SK-N-SH (cell line): ENCODE measurements at regions not wholly inside any gene's neighbourhood (a gene's known extent, or its start where the extent isn't known, plus 50 kb on each side); places are given as distances from the start of the nearest gene placed in this dataset.
"Not testable (repeated sequence)": the region's sequence is repeated elsewhere in the genome, so short reads cannot be mapped to it uniquely, and the experiment has no call there.

Source experiments
- CTCF ChIA-PET: fragments of 300-600, 350-600 bp; formaldehyde crosslinking; extraction: SDS; loops from one replicate; lab custom pipeline; 2021; lab: Yijun Ruan, JAX
- POLR2A ChIA-PET: fragments of 350-600 bp; sonication (Branson Sonifier 250); formaldehyde crosslinking; extraction: SDS; loops from one replicate; lab custom pipeline; 2020; ENCODE audit warnings: antibody characterized with exemption, inconsistent platforms; lab: Yijun Ruan, JAX
- DNase-seq: peaks from one replicate; pipeline ENCODE4 v3.0.0; 2012
- H2AFZ ChIP-seq: fragments of 200-600 bp; sonication (generic); 2 replicates; pipeline ENCODE4 v1.8.1; 2016; ENCODE audit warnings: antibody characterized with exemption, mild to moderate bottlenecking, low read depth
- H3F3A ChIP-seq: fragments of 200-600 bp; sonication (generic); replicated peaks from 2 replicates; pipeline ENCODE3; 2016; ENCODE audit warnings: antibody characterized with exemption, mild to moderate bottlenecking; ENCODE audit not compliant: insufficient read depth
- H3K27ac ChIP-seq, 2 experiments: fragments of 200-500 bp in 1 of 2; fragments of 200-600 bp in 1 of 2; sonication (Bioruptor generic) in 1 of 2; sonication (generic), shearing (Covaris generic) in 1 of 2; 2 replicates each; pipeline versions ENCODE4 v1.5.1 to v1.6.1; 2014 to 2016; ENCODE audit warnings: low read depth in 2 of 2, inconsistent platforms in 1 of 2, low read length in 1 of 2, mild to moderate bottlenecking in 1 of 2, mixed read lengths in 1 of 2
- H3K27me3 ChIP-seq: fragments of 200-600 bp; sonication (generic), shearing (Covaris generic); 2 replicates; pipeline ENCODE4 v1.6.1; 2016; ENCODE audit warnings: mixed run types; ENCODE audit not compliant: insufficient read depth
- H3K36me3 ChIP-seq, 2 experiments: fragments of 200-500 bp in 1 of 2; fragments of 200-600 bp in 1 of 2; sonication (Bioruptor generic) in 1 of 2; sonication (generic) in 1 of 2; replicated peaks in 1 of 2; 2 replicates each; pipeline versions ENCODE3 to v1.5.1; 2014 to 2016; ENCODE audit warnings: low read length in 1 of 2, mild to moderate bottlenecking in 1 of 2; ENCODE audit not compliant: insufficient read depth in 2 of 2, control insufficient read depth in 1 of 2
- H3K4me1 ChIP-seq, 2 experiments: fragments of 200-500 bp in 1 of 2; fragments of 200-600 bp in 1 of 2; sonication (Bioruptor generic) in 1 of 2; sonication (generic), shearing (Covaris generic) in 1 of 2; 2 replicates each; pipeline versions ENCODE4 v1.5.1 to v1.6.1; 2014 to 2016; ENCODE audit warnings: low read depth in 1 of 2, low read length in 1 of 2, mixed run types in 1 of 2; ENCODE audit not compliant: insufficient read depth in 2 of 2, control insufficient read depth in 1 of 2
- H3K4me2 ChIP-seq: fragments of 200-600 bp; sonication (generic), shearing (Covaris generic); 2 replicates; pipeline ENCODE4 v1.6.1; 2017; ENCODE audit warnings: mixed run types
- H3K4me3 ChIP-seq, 2 experiments: fragments of 200-500 bp in 1 of 2; fragments of 200-600 bp in 1 of 2; sonication (Bioruptor generic) in 1 of 2; sonication (generic), shearing (Covaris generic) in 1 of 2; 2 replicates each; pipeline versions ENCODE4 v1.5.1 to v1.8.1; 2014 to 2016; ENCODE audit warnings: low read depth in 2 of 2, inconsistent platforms in 1 of 2, low read length in 1 of 2, mild to moderate bottlenecking in 1 of 2, mixed read lengths in 1 of 2, moderate library complexity in 1 of 2
- H3K79me2 ChIP-seq: fragments of 200-600 bp; sonication (generic); 2 replicates; pipeline ENCODE4 v1.8.1; 2017; ENCODE audit warnings: mild to moderate bottlenecking; ENCODE audit not compliant: insufficient read depth
- H3K9ac ChIP-seq: fragments of 200-600 bp; sonication (generic); 2 replicates; pipeline ENCODE4 v1.6.1; 2017; ENCODE audit warnings: mixed run types
- H3K9me2 ChIP-seq: fragments of 200-600 bp; sonication (generic); 2 replicates; pipeline ENCODE4 v1.6.1; 2017; ENCODE audit warnings: mixed run types
- H3K9me3 ChIP-seq: fragments of 200-600 bp; sonication (generic); 2 replicates; pipeline ENCODE4 v1.6.1; 2017; ENCODE audit warnings: mixed run types, mild to moderate bottlenecking, moderate library complexity
- H4K20me1 ChIP-seq: fragments of 200-600 bp; sonication (generic); 2 replicates; pipeline ENCODE4 v1.6.1; 2017; ENCODE audit warnings: mild to moderate bottlenecking, mixed run types; ENCODE audit not compliant: insufficient read depth
- WGBS: methylation state at CpG from one replicate; pipeline ENCODE4 v1.1.6; 2017; ENCODE audit warnings: low lambda C conversion rate; 5-methylcytosine and 5-hydroxymethylcytosine counted together

DNA sequence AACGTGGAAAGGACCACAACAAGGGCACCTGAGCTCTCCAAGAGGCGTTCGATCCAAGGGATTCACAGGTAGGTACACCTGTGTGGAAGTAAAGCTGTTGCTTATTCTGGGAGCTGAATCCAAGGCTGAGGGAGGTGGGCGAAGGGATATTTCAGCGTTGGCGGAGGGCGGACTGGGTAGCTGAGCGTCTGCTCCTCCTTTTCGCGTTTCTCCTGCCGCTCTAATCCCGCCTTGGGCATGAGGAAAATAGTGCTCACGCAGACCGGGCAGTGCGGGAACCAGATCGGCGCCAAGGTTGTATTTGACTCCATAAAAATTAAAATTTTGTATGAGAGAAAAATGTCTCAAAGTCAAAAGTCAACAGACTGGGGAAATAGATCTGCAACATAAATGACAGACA, 3966.2 kb upstream of the OR11H1 start:
- 5% methylated on average over 17 of the region's 17 CpGs for WGBS
- H3K4me3 ChIP-seq, POLR2A ChIA-PET, H3K4me1 ChIP-seq, DNase-seq, H3K27ac ChIP-seq, H3F3A ChIP-seq, H3K9me2 ChIP-seq, H3K36me3 ChIP-seq, H3K9ac ChIP-seq, H3K79me2 ChIP-seq, H3K27me3 ChIP-seq, H3K9me3 ChIP-seq, H3K4me2 ChIP-seq, CTCF ChIA-PET, H4K20me1 ChIP-seq, H2AFZ ChIP-seq: not testable (repeated sequence)

DNA sequence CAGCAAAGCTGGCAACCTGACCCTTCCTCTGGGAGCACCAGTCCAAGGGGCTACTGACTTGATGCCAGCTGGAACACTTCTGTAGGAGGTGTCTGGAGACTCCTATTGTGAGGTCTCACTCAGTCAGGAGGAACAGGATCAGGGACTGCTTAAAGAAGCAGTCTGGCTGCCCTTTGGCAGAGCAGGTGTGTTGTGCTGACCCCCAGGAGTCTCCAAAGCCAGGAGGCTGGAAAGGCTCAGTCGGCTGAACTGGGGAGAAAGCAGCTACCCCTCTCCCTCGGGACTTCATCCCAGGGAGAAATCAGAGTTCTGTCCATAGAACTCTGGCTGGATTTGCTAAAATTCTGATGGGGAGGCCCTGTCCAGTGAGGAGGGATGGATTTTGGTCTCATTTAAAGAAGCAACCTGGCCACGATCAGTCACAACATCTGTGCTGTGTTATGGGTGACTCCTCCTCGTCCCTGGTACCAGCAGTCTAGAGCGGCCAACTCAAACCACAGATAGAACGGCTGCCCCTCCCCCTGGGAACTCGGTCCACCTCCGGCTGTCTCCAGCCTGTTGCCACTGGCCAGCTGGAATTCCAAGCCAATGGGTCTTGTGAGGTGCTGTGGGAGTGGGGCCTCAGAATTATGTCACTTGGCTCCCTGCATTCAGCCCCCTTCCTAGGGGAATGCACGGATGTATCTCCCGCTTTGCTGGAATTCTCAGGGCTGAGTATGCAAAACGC, 3959.0 kb upstream of the OR11H1 start:
- H3K27me3 ChIP-seq, H3K27ac ChIP-seq, H3K9me3 ChIP-seq, DNase-seq, POLR2A ChIA-PET, H4K20me1 ChIP-seq, H3K79me2 ChIP-seq, H3K9me2 ChIP-seq, H2AFZ ChIP-seq, H3K36me3 ChIP-seq, H3K9ac ChIP-seq, H3K4me2 ChIP-seq, CTCF ChIA-PET, H3K4me3 ChIP-seq, H3K4me1 ChIP-seq, H3F3A ChIP-seq: not testable (repeated sequence)
- 3% methylated on average over 11 of the region's 11 CpGs for WGBS

DNA sequence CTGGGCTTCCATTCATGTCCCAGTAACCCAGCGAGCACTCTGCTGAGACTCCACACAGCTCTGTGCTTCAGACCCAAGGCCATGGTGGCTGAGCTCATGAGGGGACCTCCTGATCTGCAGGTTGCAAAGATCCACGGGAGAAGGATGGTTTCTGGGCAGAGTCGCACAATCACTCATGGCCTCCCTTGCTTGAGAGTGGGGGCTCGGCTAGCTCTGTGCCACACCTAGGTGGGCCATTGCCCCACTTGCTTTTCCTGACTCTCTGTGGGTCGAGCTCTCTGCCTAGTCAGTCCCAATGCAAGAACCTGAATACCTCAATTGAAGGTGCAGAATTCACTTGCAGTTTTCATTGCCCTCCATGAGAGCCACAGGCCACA, 3958.4 kb upstream of the OR11H1 start:
- H3K4me3 ChIP-seq, H3K4me1 ChIP-seq, H3K79me2 ChIP-seq, H3K27me3 ChIP-seq, H3K36me3 ChIP-seq, H3K4me2 ChIP-seq, H3K27ac ChIP-seq, H3F3A ChIP-seq, H3K9ac ChIP-seq, H3K9me2 ChIP-seq, POLR2A ChIA-PET, H4K20me1 ChIP-seq, DNase-seq, H2AFZ ChIP-seq, CTCF ChIA-PET, H3K9me3 ChIP-seq: not testable (repeated sequence)
- WGBS = 2% methylated on average over 5 of the region's 5 CpGs

DNA sequence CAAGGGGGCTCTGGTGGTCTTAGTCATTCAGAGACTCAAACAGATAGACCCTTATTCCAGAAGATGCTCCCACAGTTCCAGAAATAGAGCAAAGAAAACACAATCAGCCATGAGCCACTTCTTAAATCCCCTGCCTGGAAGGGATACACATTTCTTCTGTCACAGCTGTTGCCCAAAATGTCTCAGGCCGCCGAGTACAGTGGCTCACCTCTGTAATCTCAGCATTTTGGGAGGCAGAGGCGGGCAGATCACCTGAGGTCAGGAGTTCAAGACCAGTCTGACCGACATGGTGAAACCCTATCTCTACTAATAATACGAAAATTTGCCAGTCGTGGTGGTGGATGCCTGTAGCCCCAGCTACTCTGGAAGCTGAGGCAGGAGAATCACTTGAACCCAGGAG, 3954.8 kb upstream of the OR11H1 start:
- CTCF ChIA-PET, H3K4me3 ChIP-seq, H3K9ac ChIP-seq, POLR2A ChIA-PET, H4K20me1 ChIP-seq, H3K9me2 ChIP-seq, H3K9me3 ChIP-seq, H3K4me2 ChIP-seq, H3K79me2 ChIP-seq, H3K27me3 ChIP-seq, H3K4me1 ChIP-seq, H3K27ac ChIP-seq, H3F3A ChIP-seq, DNase-seq, H2AFZ ChIP-seq, H3K36me3 ChIP-seq: not testable (repeated sequence)
- WGBS = 4% methylated on average over 6 of the region's 6 CpGs

DNA sequence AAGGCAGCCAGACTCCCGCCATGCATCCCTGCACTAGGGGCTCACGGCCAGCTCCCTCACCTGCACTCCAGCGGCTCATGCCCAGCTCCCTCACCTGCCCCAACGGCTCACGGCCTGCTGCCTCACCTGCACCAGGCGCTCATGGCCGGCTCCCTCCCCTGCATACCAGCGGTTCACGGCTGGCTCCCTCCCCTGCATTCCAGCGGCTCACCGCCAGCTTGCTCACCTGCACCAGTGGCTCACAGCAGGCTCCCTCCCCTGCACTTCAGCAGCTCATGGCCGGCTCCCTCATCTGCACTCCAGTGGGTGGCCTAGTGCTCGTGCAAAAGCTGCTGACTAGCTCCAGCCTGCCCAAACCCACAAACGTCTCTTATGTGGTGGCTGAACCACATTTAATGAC, 3953.8 kb upstream of the OR11H1 start:
- H3K9ac ChIP-seq, H3K9me3 ChIP-seq, POLR2A ChIA-PET, H3K27ac ChIP-seq, CTCF ChIA-PET, H3K27me3 ChIP-seq, H2AFZ ChIP-seq, H3K9me2 ChIP-seq, H3K4me3 ChIP-seq, H3K79me2 ChIP-seq, H3K36me3 ChIP-seq, H4K20me1 ChIP-seq, H3K4me1 ChIP-seq, DNase-seq, H3F3A ChIP-seq, H3K4me2 ChIP-seq: not testable (repeated sequence)
- WGBS = 5% methylated on average over 14 of the region's 14 CpGs

DNA sequence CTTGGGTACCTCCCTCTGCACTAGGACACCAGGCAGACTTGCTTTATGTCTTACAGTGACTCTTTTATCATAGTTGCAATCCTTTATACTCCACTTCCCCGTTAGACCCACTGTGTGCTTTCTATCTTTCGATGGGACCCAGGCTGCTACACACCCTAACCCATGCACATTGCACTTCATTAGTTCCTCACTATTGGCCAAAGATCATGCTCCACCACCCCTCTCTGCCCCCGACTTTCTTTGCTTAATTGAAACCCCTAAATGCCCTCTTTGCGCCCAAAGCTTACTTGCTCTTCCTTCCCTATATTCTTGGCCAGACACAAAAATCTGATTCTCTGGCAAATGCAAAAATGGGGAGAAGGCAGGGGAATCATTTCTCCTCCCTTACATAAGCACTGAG, 3953.3 kb upstream of the OR11H1 start:
- H3K36me3 ChIP-seq, H3K79me2 ChIP-seq, H3F3A ChIP-seq, H2AFZ ChIP-seq, H3K9me2 ChIP-seq, CTCF ChIA-PET, POLR2A ChIA-PET, H3K4me1 ChIP-seq, H3K4me2 ChIP-seq, H3K27me3 ChIP-seq, H3K4me3 ChIP-seq, H3K9me3 ChIP-seq, H4K20me1 ChIP-seq, H3K9ac ChIP-seq, H3K27ac ChIP-seq, DNase-seq: not testable (repeated sequence)
- WGBS = 1% methylated on average over 4 of the region's 4 CpGs
